K562 (cell line): ENCODE measurements at regions not wholly inside any gene's neighbourhood (a gene's known extent, or its start where the extent isn't known, plus 50 kb on each side); places are given as distances from the start of the nearest gene placed in this dataset.

Experiments used
- ATAC-seq: fragments of 200-7000 bp; cut with Tn5 transposase; 3 replicates; pipeline ENCODE4 v1.9.1; 2020; ENCODE audit warnings: moderate library complexity
- BruUV-seq: library from RNA; stranded (reverse); fragments of 400-500 nt; replicated peaks from 2 replicates; lab custom pipeline; 2021; lab: Mats Ljungman, UMichigan
- CTCF ChIA-PET: fragments of 300-600 bp; formaldehyde crosslinking; extraction: SDS; loops from one replicate; lab custom pipeline; 2021; ENCODE audit warnings: low intra/inter-chr PET ratio; lab: Yijun Ruan, JAX
- POLR2A ChIA-PET: fragments of 300-600, 350-650 bp; sonication (Branson Sonifier 250); formaldehyde crosslinking; extraction: SDS; loops from one replicate; lab custom pipeline; 2021; ENCODE audit warnings: antibody characterized with exemption, inconsistent platforms; lab: Yijun Ruan, JAX
- DNase-seq, 4 experiments: peaks; one replicate each; pipeline versions ENCODE4 v3.0.0 to v3.0.0-alpha.2; 2011 to 2018; ENCODE audit warnings: low spot score in 3 of 4, mixed read lengths in 3 of 4; ENCODE audit errors: extremely low read depth in 1 of 4
- FAIRE-seq: peaks from 2 replicates; lab custom pipeline; 2011; peaks lifted over from hg19 to GRCh38; lab: Jason Lieb, UNC
- H2AFZ ChIP-seq: 2 replicates; pipeline ENCODE4 v1.6.0; 2011; ENCODE audit warnings: low read depth, low read length, control low read depth, inconsistent platforms
- H3K27ac ChIP-seq: fragments of 200-600 bp; 3 replicates; pipeline ENCODE4 v1.8.0; 2011; ENCODE audit warnings: low read depth, mild to moderate bottlenecking, control low read depth, inconsistent platforms, low read length, moderate library complexity, mixed read lengths; ENCODE audit errors: extremely low read depth
- H3K27me3 ChIP-seq, 2 experiments: fragments of 300-600 bp in 1 of 2; 2 replicates in 1 of 2; 3 replicates in 1 of 2; pipeline versions ENCODE4 v1.6.0 to v1.8.0; 2011; ENCODE audit warnings: inconsistent platforms in 2 of 2, low read length in 2 of 2, mild to moderate bottlenecking in 1 of 2, mixed read lengths in 1 of 2, moderate library complexity in 1 of 2; ENCODE audit not compliant: control insufficient read depth in 2 of 2, insufficient read depth in 2 of 2
- H3K36me3 ChIP-seq: fragments of 300-600 bp; 3 replicates; pipeline ENCODE4 v1.8.0; 2011; ENCODE audit warnings: mild to moderate bottlenecking, low read length, inconsistent platforms; ENCODE audit not compliant: control insufficient read depth, insufficient read depth
- H3K4me1 ChIP-seq, 2 experiments: fragments of 200-600 bp in 1 of 2; replicated peaks in 1 of 2; 2 replicates in 1 of 2; 3 replicates in 1 of 2; pipeline versions ENCODE4 v1.5.1 to v1.8.0; 2011; ENCODE audit warnings: inconsistent platforms in 2 of 2, low read length in 2 of 2, mild to moderate bottlenecking in 1 of 2, mixed read lengths in 1 of 2, moderate library complexity in 1 of 2; ENCODE audit not compliant: control insufficient read depth in 2 of 2, insufficient read depth in 2 of 2
- H3K4me2 ChIP-seq: 2 replicates; pipeline ENCODE4 v1.6.1; 2011; ENCODE audit warnings: low read length, control low read depth, inconsistent platforms, mixed read lengths; ENCODE audit not compliant: insufficient read depth
- H3K4me3 ChIP-seq: fragments of 200-600 bp; sonication (generic), shearing (Covaris generic); 2 replicates; pipeline ENCODE4 v1.5.1; 2016; ENCODE audit warnings: control low read depth, inconsistent platforms
- H3K79me2 ChIP-seq: fragments of 200-600 bp; 3 replicates; pipeline ENCODE4 v1.8.0; 2011; ENCODE audit warnings: low read length, inconsistent platforms; ENCODE audit not compliant: control insufficient read depth, insufficient read depth
- H3K9ac ChIP-seq, 2 experiments: 2 replicates each; pipeline versions ENCODE4 v1.6.0 to v1.6.1; 2011; ENCODE audit warnings: low read depth in 2 of 2, low read length in 2 of 2, control low read depth in 1 of 2, inconsistent platforms in 1 of 2, mild to moderate bottlenecking in 1 of 2, mixed read lengths in 1 of 2; ENCODE audit not compliant: insufficient read depth in 1 of 2
- H3K9me1 ChIP-seq: one replicate; pipeline ENCODE4 v1.6.0; 2011; ENCODE audit warnings: inconsistent platforms, mild to moderate bottlenecking, low read length, moderate library complexity; ENCODE audit not compliant: control insufficient read depth, insufficient read depth
- H3K9me3 ChIP-seq: replicated peaks from 2 replicates; pipeline ENCODE4 v1.5.1; 2011; ENCODE audit warnings: low read depth, low read length, inconsistent platforms; ENCODE audit not compliant: control insufficient read depth, insufficient read depth
- H4K20me1 ChIP-seq: replicated peaks from 2 replicates; pipeline ENCODE4 v1.6.1; 2011; ENCODE audit warnings: low read length, inconsistent platforms, mixed read lengths; ENCODE audit not compliant: control insufficient read depth, insufficient read depth
- ARID2 ChIP-seq: fragments of 450-650 bp; IDR thresholded peaks from 2 replicates; pipeline ENCODE4 v1.6.1; 2017; ENCODE audit warnings: antibody characterized with exemption, mild to moderate bottlenecking
- E2F6 ChIP-seq, 2 experiments: IDR thresholded peaks; 2 replicates each; pipeline ENCODE4 v1.6.1; 2011; ENCODE audit warnings: borderline replicate concordance in 1 of 2, control low read depth in 1 of 2, low read depth in 1 of 2, low read length in 1 of 2, mild to moderate bottlenecking in 1 of 2, mixed read lengths in 1 of 2, moderate library complexity in 1 of 2; ENCODE audit not compliant: insufficient read depth in 1 of 2, insufficient read length in 1 of 2, poor library complexity in 1 of 2, severe bottlenecking in 1 of 2; ENCODE audit errors: extremely low read depth in 1 of 2
- GABPB2 ChIP-seq: fragments of 250-450 bp; sonication (Bioruptor Pico); conservative IDR thresholded peaks from 2 replicates; pipeline ENCODE4 v1.5.1; 2021; ENCODE audit warnings: mild to moderate bottlenecking
- MTF1 ChIP-seq: fragments of 250-450 bp; sonication (Bioruptor Pico); IDR thresholded peaks from 2 replicates; pipeline ENCODE4 v1.9.0; 2021; ENCODE audit warnings: moderate library complexity, mild to moderate bottlenecking, inconsistent platforms, borderline replicate concordance
- MXI1 ChIP-seq: IDR thresholded peaks from 2 replicates; pipeline ENCODE4 v1.6.1; 2011; ENCODE audit warnings: low read depth, mild to moderate bottlenecking, improper control_type of control experiment, low read length
- NCOA6 ChIP-seq: fragments of 450-650 bp; IDR thresholded peaks from 2 replicates; pipeline ENCODE4 v1.6.1; 2017; ENCODE audit warnings: mild to moderate bottlenecking
- RUNX1 ChIP-seq: sonication (generic); IDR thresholded peaks from 2 replicates; pipeline ENCODE4 v1.6.1; 2016; ENCODE audit warnings: antibody characterized with exemption, low read depth
- WGBS: fragments of 100-300 bp; shearing (Covaris generic); methylation state at CpG from one replicate; pipeline ENCODE4 v1.1.6; 2016; ENCODE audit warnings: low coverage, mixed read lengths; ENCODE audit not compliant: insufficient coverage; ENCODE audit errors: missing lambda C conversion rate; 5-methylcytosine and 5-hydroxymethylcytosine counted together
- in situ Hi-C: fragments of 300-500 bp; cut with MboI; formaldehyde crosslinking; loops from 4 replicates; pipeline ENCODE4 v1.15.0; 2018; ENCODE audit warnings: inconsistent platforms, mixed read lengths
- intact Hi-C: fragments of 100-400 bp; cut with micrococcal nuclease; formaldehyde crosslinking; loops from 2 replicates; pipeline ENCODE4 v1.14.2; 2022
- TF ChIP-seq, protein P1 (sequence below), 2 experiments: IDR thresholded peaks; 2 replicates each; pipeline ENCODE4 v1.6.1; 2012; ENCODE audit warnings: improper control_type of control experiment in 2 of 2, low read depth in 2 of 2, low read length in 2 of 2, borderline replicate concordance in 1 of 2
- TF ChIP-seq, protein P2 (sequence below): fragments of 450-650 bp; formaldehyde crosslinking; IDR thresholded peaks from 2 replicates; pipeline ENCODE4 v1.4.0; 2020; ENCODE audit warnings: mild to moderate bottlenecking, moderate library complexity

DNA sequence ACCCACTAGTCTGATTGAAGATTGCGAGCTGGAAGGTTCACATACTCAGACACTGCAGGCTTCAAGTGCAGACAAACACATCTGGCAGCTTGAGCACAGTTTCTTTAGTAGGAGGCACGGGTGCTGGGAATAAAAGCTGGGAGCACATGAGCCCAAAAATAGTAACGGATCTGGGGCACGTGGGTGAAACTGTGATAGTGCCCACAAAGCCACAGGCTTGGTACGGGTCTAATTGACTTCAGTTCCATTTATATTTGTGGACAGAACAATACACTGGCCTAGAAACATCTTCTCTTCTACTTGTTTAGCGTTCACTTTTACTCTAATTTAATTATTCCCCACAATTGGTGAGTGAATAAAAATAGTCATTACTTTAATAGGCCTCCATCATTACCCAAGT is 2370.7 kb downstream of the PCDH7 start (continued):
- TF ChIP-seq NCOA6 = no peak

GRCh38 chr4:33091961-33092360 is 2371.8 kb downstream of the PCDH7 start:
- Histone ChIP-seq H3K9me3 (no peaks in the 10 kb centered on the region), H3K79me2 (no peaks in the 10 kb centered on the region), H2AFZ (no peak overlapping the region), H3K9ac (no peak overlapping the region), H4K20me1 (no peaks in the 10 kb centered on the region), H3K27ac (no peak overlapping the region), H3K4me1 (no peaks in the 10 kb centered on the region), H3K36me3 (no peaks in the 10 kb centered on the region), H3K9me1 (no peaks in the 10 kb centered on the region), H3K4me2 (no peak overlapping the region), H3K27me3 (no peaks in the 10 kb centered on the region), H3K4me3 (no peak overlapping the region)
- BruUV-seq = no TSS peak
- FAIRE-seq (no peak), ATAC-seq (no peak), DNase-seq (no peak)
- intact Hi-C loops = no loop called here
- CTCF ChIA-PET = no interaction called here
- in situ Hi-C loops = no loop called here
- TF ChIP-seq GABPB2 (CRISPR knock-in tag) = no peak
- TF ChIP-seq ARID2 = no peak
- POLR2A ChIA-PET = no interaction called here
- WGBS = 0% methylated on average over 3 of the region's 3 CpGs

- intact Hi-C loops (no loop called here), in situ Hi-C loops (no loop called here)
- Histone ChIP-seq H3K4me3 (no peak overlapping the region), H3K27me3 (no peaks in the 10 kb centered on the region), H3K9me3 (0 out of 2 replicates have a peak, but pooled peaks cover 2% of the 10 kb centered on the region), H4K20me1 (no peaks in the 10 kb centered on the region), H3K36me3 (no peaks in the 10 kb centered on the region), H3K4me1 (no peaks in the 10 kb centered on the region), H3K79me2 (no peaks in the 10 kb centered on the region), H2AFZ (no peak overlapping the region), H3K4me2 (no peak overlapping the region), H3K9me1 (no peaks in the 10 kb centered on the region), H3K9ac (no peak overlapping the region), H3K27ac (no peak overlapping the region)
- BruUV-seq = no TSS peak
- ATAC-seq (no peak), FAIRE-seq (no peak), DNase-seq (no peak)
- ChIA-PET CTCF (no interaction called here), POLR2A (no interaction called here)
- 0% methylated on average over 3 of the region's 3 CpGs for WGBS
- no peak for TF ChIP-seq MXI1
- TF ChIP-seq MTF1 (CRISPR knock-in tag) = no peak
- TF ChIP-seq RUNX1 = no peak
- no peak for TF ChIP-seq E2F6 (IDR thresholded peaks at IDR 0.05; ENCODE audit: borderline replicate concordance in 1 of 2, extremely low read depth in 1 of 2, insufficient read depth in 1 of 2, insufficient read length in 1 of 2, low read depth in 1 of 2, low read length in 1 of 2, poor library complexity in 1 of 2, severe bottlenecking in 1 of 2)
- TF ChIP-seq, protein P1, sequence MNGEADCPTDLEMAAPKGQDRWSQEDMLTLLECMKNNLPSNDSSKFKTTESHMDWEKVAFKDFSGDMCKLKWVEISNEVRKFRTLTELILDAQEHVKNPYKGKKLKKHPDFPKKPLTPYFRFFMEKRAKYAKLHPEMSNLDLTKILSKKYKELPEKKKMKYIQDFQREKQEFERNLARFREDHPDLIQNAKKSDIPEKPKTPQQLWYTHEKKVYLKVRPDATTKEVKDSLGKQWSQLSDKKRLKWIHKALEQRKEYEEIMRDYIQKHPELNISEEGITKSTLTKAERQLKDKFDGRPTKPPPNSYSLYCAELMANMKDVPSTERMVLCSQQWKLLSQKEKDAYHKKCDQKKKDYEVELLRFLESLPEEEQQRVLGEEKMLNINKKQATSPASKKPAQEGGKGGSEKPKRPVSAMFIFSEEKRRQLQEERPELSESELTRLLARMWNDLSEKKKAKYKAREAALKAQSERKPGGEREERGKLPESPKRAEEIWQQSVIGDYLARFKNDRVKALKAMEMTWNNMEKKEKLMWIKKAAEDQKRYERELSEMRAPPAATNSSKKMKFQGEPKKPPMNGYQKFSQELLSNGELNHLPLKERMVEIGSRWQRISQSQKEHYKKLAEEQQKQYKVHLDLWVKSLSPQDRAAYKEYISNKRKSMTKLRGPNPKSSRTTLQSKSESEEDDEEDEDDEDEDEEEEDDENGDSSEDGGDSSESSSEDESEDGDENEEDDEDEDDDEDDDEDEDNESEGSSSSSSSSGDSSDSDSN (IDR thresholded peaks at IDR 0.05; ENCODE audit: borderline replicate concordance in 1 of 2, low read depth in 2 of 2, low read length in 2 of 2) = no peak
- TF ChIP-seq, protein P2, sequence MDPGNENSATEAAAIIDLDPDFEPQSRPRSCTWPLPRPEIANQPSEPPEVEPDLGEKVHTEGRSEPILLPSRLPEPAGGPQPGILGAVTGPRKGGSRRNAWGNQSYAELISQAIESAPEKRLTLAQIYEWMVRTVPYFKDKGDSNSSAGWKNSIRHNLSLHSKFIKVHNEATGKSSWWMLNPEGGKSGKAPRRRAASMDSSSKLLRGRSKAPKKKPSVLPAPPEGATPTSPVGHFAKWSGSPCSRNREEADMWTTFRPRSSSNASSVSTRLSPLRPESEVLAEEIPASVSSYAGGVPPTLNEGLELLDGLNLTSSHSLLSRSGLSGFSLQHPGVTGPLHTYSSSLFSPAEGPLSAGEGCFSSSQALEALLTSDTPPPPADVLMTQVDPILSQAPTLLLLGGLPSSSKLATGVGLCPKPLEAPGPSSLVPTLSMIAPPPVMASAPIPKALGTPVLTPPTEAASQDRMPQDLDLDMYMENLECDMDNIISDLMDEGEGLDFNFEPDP (CRISPR knock-in tag) = no peak
These were observed 2384.1 kb downstream of the PCDH7 start for GRCh38 chr4:33104273-33104672.
